ENCODE measurements at regions not wholly inside any gene's neighbourhood (a gene's known extent, or its start where the extent isn't known, plus 50 kb on each side); places are given as distances from the start of the nearest gene placed in this dataset.

DNA sequence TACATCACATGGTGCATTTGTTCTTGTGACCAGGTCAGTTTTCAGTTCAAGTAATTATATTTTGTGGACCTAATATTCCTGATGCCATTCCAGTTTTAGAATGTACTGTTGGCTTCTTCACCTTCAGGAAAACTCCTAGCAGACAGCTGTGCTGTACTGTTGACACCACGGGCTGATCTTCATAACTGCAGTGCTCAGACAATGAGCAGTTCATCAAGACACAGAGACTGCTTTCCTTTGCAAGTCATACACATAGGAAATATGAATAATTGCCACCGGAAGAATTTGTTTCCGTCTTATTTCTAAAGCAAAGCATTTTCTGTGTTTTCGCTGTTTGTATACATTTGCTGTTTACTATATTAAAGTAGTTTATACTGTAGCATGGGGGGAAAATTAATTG lies 89.8 kb downstream of the C6orf118 start:
- H3K79me2 ChIP-seq (ENCODE audit: control insufficient read depth, insufficient read depth, low read length): no peaks in the 10 kb centered on the region
- H3K27me3 ChIP-seq (ENCODE audit: control insufficient read depth, extremely low read depth, insufficient read depth, low read length): no peaks in the 10 kb centered on the region
- FAIRE-seq (no peak), DNase-seq (ENCODE audit: low read depth, low spot score) (no peak)
- H2AFZ ChIP-seq (ENCODE audit: control insufficient read depth, low read length): no peak overlapping the region
- no peak overlapping the region for H3K4me2 ChIP-seq (ENCODE audit: control insufficient read depth, extremely low read depth, insufficient read depth, low read depth, low read length)
- no peaks in the 10 kb centered on the region for H3K9me1 ChIP-seq (ENCODE audit: control insufficient read depth, extremely low read depth, insufficient read depth, low read length)
- H4K20me1 ChIP-seq (ENCODE audit: control insufficient read depth, extremely low read depth, insufficient read depth, low read length): no peaks in the 10 kb centered on the region
- dilution Hi-C loops (cut with MboI; ENCODE audit: extremely low pct_ligation_motif_present, low sequenced_read_pairs): no loop called here
- H3K27ac ChIP-seq (ENCODE audit: control insufficient read depth, insufficient read depth, low read length): no peak overlapping the region
- H3K4me3 ChIP-seq (ENCODE audit: control insufficient read depth in 2 of 3, extremely low read depth in 1 of 3, insufficient read depth in 2 of 3, low read depth in 1 of 3, low read length in 3 of 3): no peak overlapping the region
- H3K4me1 ChIP-seq (ENCODE audit: control insufficient read depth, extremely low read depth, insufficient read depth, low read length): no peaks in the 10 kb centered on the region
- peaks cover 2% of the 10 kb centered on the region for H3K9me3 ChIP-seq (ENCODE audit: control insufficient read depth, low read depth, low read length)
- H3K36me3 ChIP-seq (ENCODE audit: control insufficient read depth in 2 of 2, extremely low read depth in 1 of 2, insufficient read depth in 2 of 2, low read length in 2 of 2): no peaks in the 10 kb centered on the region
- TF ChIP-seq, protein P1, sequence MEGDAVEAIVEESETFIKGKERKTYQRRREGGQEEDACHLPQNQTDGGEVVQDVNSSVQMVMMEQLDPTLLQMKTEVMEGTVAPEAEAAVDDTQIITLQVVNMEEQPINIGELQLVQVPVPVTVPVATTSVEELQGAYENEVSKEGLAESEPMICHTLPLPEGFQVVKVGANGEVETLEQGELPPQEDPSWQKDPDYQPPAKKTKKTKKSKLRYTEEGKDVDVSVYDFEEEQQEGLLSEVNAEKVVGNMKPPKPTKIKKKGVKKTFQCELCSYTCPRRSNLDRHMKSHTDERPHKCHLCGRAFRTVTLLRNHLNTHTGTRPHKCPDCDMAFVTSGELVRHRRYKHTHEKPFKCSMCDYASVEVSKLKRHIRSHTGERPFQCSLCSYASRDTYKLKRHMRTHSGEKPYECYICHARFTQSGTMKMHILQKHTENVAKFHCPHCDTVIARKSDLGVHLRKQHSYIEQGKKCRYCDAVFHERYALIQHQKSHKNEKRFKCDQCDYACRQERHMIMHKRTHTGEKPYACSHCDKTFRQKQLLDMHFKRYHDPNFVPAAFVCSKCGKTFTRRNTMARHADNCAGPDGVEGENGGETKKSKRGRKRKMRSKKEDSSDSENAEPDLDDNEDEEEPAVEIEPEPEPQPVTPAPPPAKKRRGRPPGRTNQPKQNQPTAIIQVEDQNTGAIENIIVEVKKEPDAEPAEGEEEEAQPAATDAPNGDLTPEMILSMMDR (optimal IDR thresholded peaks at IDR 0.05 in 1 of 3, IDR thresholded peaks at IDR 0.05 in 1 of 3, conservative IDR thresholded peaks at IDR 0.05 in 1 of 3; ENCODE audit: extremely low read depth in 1 of 3, insufficient read depth in 2 of 3, low read length in 3 of 3): no peak
- TF ChIP-seq EZH2 (IDR thresholded peaks at IDR 0.05; ENCODE audit: low read length): no peak
- no peak overlapping the region for H3K9ac ChIP-seq (ENCODE audit: control insufficient read depth, extremely low read depth, insufficient read depth, low read length)

DNA sequence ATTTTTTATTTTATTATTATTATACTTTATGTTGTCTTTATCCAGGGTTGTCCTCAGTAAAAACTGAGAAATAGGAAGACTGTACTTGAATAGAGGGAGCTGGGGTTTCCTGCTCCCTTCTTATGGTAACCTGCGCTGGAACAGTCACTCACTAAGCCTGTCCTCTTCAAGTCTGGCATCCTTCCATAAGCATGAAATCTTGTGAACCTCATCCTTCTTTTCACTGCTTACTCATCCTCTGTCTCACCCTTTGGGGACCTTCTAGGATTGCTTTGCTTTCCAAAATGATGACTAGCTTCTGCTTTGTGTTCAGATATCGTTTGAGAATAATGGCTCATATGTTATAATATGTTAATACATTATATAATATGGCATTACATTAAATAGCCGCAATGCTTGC lies 90.6 kb downstream of the C6orf118 start:
- H3K27me3 ChIP-seq (ENCODE audit: control insufficient read depth, extremely low read depth, insufficient read depth, low read length): no peaks in the 10 kb centered on the region
- no peak overlapping the region for H3K27ac ChIP-seq (ENCODE audit: control insufficient read depth, insufficient read depth, low read length)
- H3K9ac ChIP-seq (ENCODE audit: control insufficient read depth, extremely low read depth, insufficient read depth, low read length): no peak overlapping the region
- H4K20me1 ChIP-seq (ENCODE audit: control insufficient read depth, extremely low read depth, insufficient read depth, low read length): no peaks in the 10 kb centered on the region
- H3K4me1 ChIP-seq (ENCODE audit: control insufficient read depth, extremely low read depth, insufficient read depth, low read length): no peaks in the 10 kb centered on the region
- TF ChIP-seq, protein P1 (optimal IDR thresholded peaks at IDR 0.05 in 1 of 3, IDR thresholded peaks at IDR 0.05 in 1 of 3, conservative IDR thresholded peaks at IDR 0.05 in 1 of 3; ENCODE audit: extremely low read depth in 1 of 3, insufficient read depth in 2 of 3, low read length in 3 of 3): no peak
- TF ChIP-seq EZH2 (IDR thresholded peaks at IDR 0.05; ENCODE audit: low read length): no peak
- FAIRE-seq: no peak
- no peak overlapping the region for H3K4me2 ChIP-seq (ENCODE audit: control insufficient read depth, extremely low read depth, insufficient read depth, low read depth, low read length)
- DNase-seq (ENCODE audit: low read depth, low spot score): no peak
- no peaks in the 10 kb centered on the region for H3K36me3 ChIP-seq (ENCODE audit: control insufficient read depth in 2 of 2, extremely low read depth in 1 of 2, insufficient read depth in 2 of 2, low read length in 2 of 2)
- H3K9me1 ChIP-seq (ENCODE audit: control insufficient read depth, extremely low read depth, insufficient read depth, low read length): no peaks in the 10 kb centered on the region
- H3K4me3 ChIP-seq (ENCODE audit: control insufficient read depth in 2 of 3, extremely low read depth in 1 of 3, insufficient read depth in 2 of 3, low read depth in 1 of 3, low read length in 3 of 3): no peak overlapping the region
- dilution Hi-C loops (cut with MboI; ENCODE audit: extremely low pct_ligation_motif_present, low sequenced_read_pairs): no loop called here
- no peak overlapping the region for H2AFZ ChIP-seq (ENCODE audit: control insufficient read depth, low read length)
- H3K9me3 ChIP-seq (ENCODE audit: control insufficient read depth, low read depth, low read length): peaks cover 2% of the 10 kb centered on the region
- H3K79me2 ChIP-seq (ENCODE audit: control insufficient read depth, insufficient read depth, low read length): no peaks in the 10 kb centered on the region

All from keratinocyte (primary cell).